8988T (cell line): ENCODE measurements at regions not wholly inside any gene's neighbourhood (a gene's known extent, or its start where the extent isn't known, plus 50 kb on each side); places are given as distances from the start of the nearest gene placed in this dataset.
"Not testable (repeated sequence)": the region's sequence is repeated elsewhere in the genome, so short reads cannot be mapped to it uniquely, and the experiment has no call there.

ENCODE experiments used
- DNase-seq: peaks from one replicate; pipeline ENCODE4 v3.0.0; 2011

GRCh38 chr19:28301961-28302360 is 911.0 kb downstream of the UQCRFS1 start:
- DNase-seq = no peak

- DNase-seq = no peak
Measured at GRCh38 chr19:28301463-28301862, 911.5 kb downstream of the UQCRFS1 start.

- DNase-seq = no peak
Measured at GRCh38 chr19:28299649-28300048, 913.3 kb downstream of the UQCRFS1 start.

- DNase-seq = no peak
Measured at GRCh38 chr19:28297586-28298157, 915.3 kb downstream of the UQCRFS1 start.

GRCh38 chr19:28297036-28297435 is 915.9 kb downstream of the UQCRFS1 start:
- DNase-seq = no peak

GRCh38 chr19:28296506-28296905 is 916.4 kb downstream of the UQCRFS1 start:
- DNase-seq = no peak

GRCh38 chr19:28294975-28295374 is 918.0 kb downstream of the UQCRFS1 start:
- not testable (repeated sequence) for DNase-seq

- no peak for DNase-seq
Measured at GRCh38 chr19:28294395-28294794, 918.6 kb downstream of the UQCRFS1 start.

GRCh38 chr19:28293685-28294084 is 919.3 kb downstream of the UQCRFS1 start:
- DNase-seq = no peak

GRCh38 chr19:28292822-28293500 is 920.0 kb downstream of the UQCRFS1 start:
- no peak for DNase-seq

GRCh38 chr19:28291874-28292273 is 921.1 kb downstream of the UQCRFS1 start:
- no peak for DNase-seq

GRCh38 chr19:28290963-28291657 is 921.8 kb downstream of the UQCRFS1 start:
- DNase-seq = no peak

- no peak for DNase-seq
Measured at GRCh38 chr19:28289295-28290063, 923.5 kb downstream of the UQCRFS1 start.

GRCh38 chr19:28288572-28289264 is 924.2 kb downstream of the UQCRFS1 start:
- DNase-seq = no peak

- DNase-seq = no peak
Measured at GRCh38 chr19:28285917-28286316, 927.0 kb downstream of the UQCRFS1 start.

GRCh38 chr19:28285078-28285477 is 927.9 kb downstream of the UQCRFS1 start:
- DNase-seq = no peak

- no peak for DNase-seq
Measured at GRCh38 chr19:28284389-28284788, 928.6 kb downstream of the UQCRFS1 start.

- DNase-seq = no peak
Measured at GRCh38 chr19:28283592-28283991, 929.4 kb downstream of the UQCRFS1 start.

- DNase-seq = no peak
Measured at GRCh38 chr19:28281676-28282075, 931.3 kb downstream of the UQCRFS1 start.

- no peak for DNase-seq
Measured at GRCh38 chr19:28264556-28264955, 948.4 kb downstream of the UQCRFS1 start.

GRCh38 chr19:28258829-28259228 is 954.1 kb downstream of the UQCRFS1 start:
- DNase-seq = no peak

GRCh38 chr19:28257396-28257795 is 955.6 kb downstream of the UQCRFS1 start:
- no peak for DNase-seq

GRCh38 chr19:28247243-28247642 is 965.7 kb downstream of the UQCRFS1 start:
- DNase-seq = no peak
